T-helper 2 cell treated with Interferon-gamma antibody and Interleukin-4, amounts not matched to agents 5 μg/mL and 100 μg/mL, for 36 hours (primary cell): ENCODE measurements at regions not wholly inside any gene's neighbourhood (a gene's known extent, or its start where the extent isn't known, plus 50 kb on each side); places are given as distances from the start of the nearest gene placed in this dataset.

Source experiments
- DNase-seq: peaks from one replicate; pipeline ENCODE4 v3.0.0; 2021; ENCODE audit warnings: low spot score
- H3K27ac Mint-ChIP-seq: one replicate; pipeline ENCODE4 v1.8.0; 2021; ENCODE audit warnings: mild to moderate bottlenecking, mixed read lengths
- H3K27me3 Mint-ChIP-seq: one replicate; pipeline ENCODE4 v1.8.0; 2021; ENCODE audit warnings: low read depth, mixed read lengths
- H3K36me3 Mint-ChIP-seq: one replicate; pipeline ENCODE4 v1.8.0; 2021; ENCODE audit warnings: low read depth, mixed read lengths
- H3K4me1 Mint-ChIP-seq: one replicate; pipeline ENCODE4 v1.8.0; 2021; ENCODE audit warnings: low read depth, mixed read lengths
- H3K4me3 Mint-ChIP-seq: one replicate; pipeline ENCODE4 v1.8.0; 2022; ENCODE audit warnings: mild to moderate bottlenecking, moderate library complexity, mixed read lengths
- H3K9me3 Mint-ChIP-seq: one replicate; pipeline ENCODE4 v1.8.0; 2021; ENCODE audit warnings: mixed read lengths

DNA sequence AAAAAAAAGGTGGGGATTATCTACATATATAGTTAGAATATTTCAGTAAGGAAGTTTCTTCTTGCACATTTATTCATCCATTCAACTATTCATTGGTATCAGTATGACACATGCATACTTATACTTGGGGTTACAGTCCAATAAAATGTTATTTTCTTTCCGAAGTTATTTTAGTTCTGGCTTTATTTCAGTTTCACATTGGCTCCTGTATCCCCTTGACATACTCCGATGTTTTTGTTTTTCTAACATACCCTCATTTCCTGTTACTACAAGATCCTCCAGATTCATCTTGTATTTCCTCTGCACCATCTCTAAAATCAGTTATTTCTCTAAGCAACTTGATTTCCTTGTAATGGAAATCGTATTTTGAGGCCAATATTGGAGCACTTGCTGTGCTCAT lies 435.5 kb upstream of the MON1B start:
- H3K27me3 Mint-ChIP-seq, result no peaks in the 10 kb centered on the region
- no peak overlapping the region for H3K27ac Mint-ChIP-seq
- DNase-seq, result no peak

GRCh38 chr16:76756423-76756822 lies 434.6 kb upstream of the MON1B start:
- Mint-ChIP-seq H3K27me3 (no peaks in the 10 kb centered on the region), H3K4me3 (no peak overlapping the region), H3K4me1 (no peaks in the 10 kb centered on the region), H3K36me3 (no peaks in the 10 kb centered on the region), H3K9me3 (peaks cover 25% of the 10 kb centered on the region), H3K27ac (no peak overlapping the region)
- no peak for DNase-seq

More for the DNA sequence above, 435.5 kb upstream of the MON1B start:
- Mint-ChIP-seq H3K4me1 (no peaks in the 10 kb centered on the region), H3K9me3 (peaks cover 18% of the 10 kb centered on the region), H3K4me3 (no peak overlapping the region), H3K36me3 (no peaks in the 10 kb centered on the region)

GRCh38 chr16:76756951-76757350 lies 434.0 kb upstream of the MON1B start:
- H3K27me3 Mint-ChIP-seq, result no peaks in the 10 kb centered on the region
- no peak overlapping the region for H3K27ac Mint-ChIP-seq
- H3K4me3 Mint-ChIP-seq, result no peak overlapping the region
- DNase-seq, result no peak
- H3K36me3 Mint-ChIP-seq, result no peaks in the 10 kb centered on the region
- H3K4me1 Mint-ChIP-seq, result no peaks in the 10 kb centered on the region
- H3K9me3 Mint-ChIP-seq, result peaks cover 25% of the 10 kb centered on the region

GRCh38 chr16:76766538-76766937 lies 424.5 kb upstream of the MON1B start:
- no peak for DNase-seq
- no peaks in the 10 kb centered on the region for H3K4me1 Mint-ChIP-seq
- H3K36me3 Mint-ChIP-seq, result no peaks in the 10 kb centered on the region
- peaks cover 25% of the 10 kb centered on the region for H3K9me3 Mint-ChIP-seq
- no peaks in the 10 kb centered on the region for H3K27me3 Mint-ChIP-seq
- no peak overlapping the region for H3K4me3 Mint-ChIP-seq
- no peak overlapping the region for H3K27ac Mint-ChIP-seq

- H3K9me3 Mint-ChIP-seq, result peaks cover 25% of the 10 kb centered on the region
- no peaks in the 10 kb centered on the region for H3K4me1 Mint-ChIP-seq
- no peak overlapping the region for H3K27ac Mint-ChIP-seq
- H3K36me3 Mint-ChIP-seq, result no peaks in the 10 kb centered on the region
- no peaks in the 10 kb centered on the region for H3K27me3 Mint-ChIP-seq
- no peak for DNase-seq
- H3K4me3 Mint-ChIP-seq, result no peak overlapping the region
Observed at GRCh38 chr16:76768316-76768715, 422.7 kb upstream of the MON1B start.

GRCh38 chr16:76768948-76769347 lies 422.0 kb upstream of the MON1B start:
- no peaks in the 10 kb centered on the region for H3K27me3 Mint-ChIP-seq
- no peak for DNase-seq
- no peak overlapping the region for H3K4me3 Mint-ChIP-seq
- no peak overlapping the region for H3K27ac Mint-ChIP-seq
- no peaks in the 10 kb centered on the region for H3K4me1 Mint-ChIP-seq
- H3K36me3 Mint-ChIP-seq, result no peaks in the 10 kb centered on the region
- peaks cover 25% of the 10 kb centered on the region for H3K9me3 Mint-ChIP-seq

- H3K36me3 Mint-ChIP-seq, result no peaks in the 10 kb centered on the region
- peaks cover 20% of the 10 kb centered on the region for H3K9me3 Mint-ChIP-seq
- H3K27ac Mint-ChIP-seq, result no peak overlapping the region
- H3K4me3 Mint-ChIP-seq, result no peak overlapping the region
- H3K27me3 Mint-ChIP-seq, result no peaks in the 10 kb centered on the region
- H3K4me1 Mint-ChIP-seq, result no peaks in the 10 kb centered on the region
- DNase-seq, result no peak
Observed at GRCh38 chr16:76771216-76771615, 419.8 kb upstream of the MON1B start.

DNA sequence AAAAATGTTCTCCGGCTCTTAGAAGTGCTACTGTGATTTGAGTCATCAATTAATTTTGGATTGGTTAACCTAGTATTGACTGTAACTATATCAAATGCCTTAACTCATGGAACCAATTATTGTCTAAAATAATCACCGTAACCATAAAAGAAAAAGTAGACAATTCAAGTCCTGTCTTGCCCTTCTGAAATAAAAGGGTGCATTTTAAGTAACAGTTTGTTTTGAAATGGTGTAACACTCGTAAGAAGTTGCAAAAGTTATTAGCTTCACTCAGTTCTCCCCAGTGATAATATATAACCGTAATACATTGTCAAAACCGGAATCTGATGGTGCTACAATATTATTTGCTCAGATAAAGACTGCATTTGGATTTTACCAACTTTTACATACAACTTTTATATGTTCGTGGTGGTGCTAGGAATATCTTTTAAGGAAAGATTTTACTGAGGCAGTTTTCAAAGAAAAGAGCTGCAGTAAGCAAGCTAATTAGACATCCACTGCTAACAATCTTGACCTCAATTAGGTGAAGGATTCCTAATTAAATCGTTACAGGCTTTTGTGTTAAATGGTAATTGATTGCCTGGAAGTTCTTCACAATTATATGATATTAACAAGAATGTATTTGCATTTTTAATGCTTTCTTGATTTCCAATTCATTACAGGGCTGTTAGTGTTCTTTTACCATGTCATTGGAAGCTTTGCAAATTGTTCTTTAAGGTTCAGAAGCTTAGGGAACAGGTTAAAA lies 413.1 kb upstream of the MON1B start:
- Mint-ChIP-seq H3K4me1 (no peaks in the 10 kb centered on the region), H3K27ac (no peak overlapping the region), H3K27me3 (no peaks in the 10 kb centered on the region), H3K4me3 (no peak overlapping the region), H3K9me3 (peaks cover under 1% of the 10 kb centered on the region), H3K36me3 (no peaks in the 10 kb centered on the region)
- no peak for DNase-seq

DNA sequence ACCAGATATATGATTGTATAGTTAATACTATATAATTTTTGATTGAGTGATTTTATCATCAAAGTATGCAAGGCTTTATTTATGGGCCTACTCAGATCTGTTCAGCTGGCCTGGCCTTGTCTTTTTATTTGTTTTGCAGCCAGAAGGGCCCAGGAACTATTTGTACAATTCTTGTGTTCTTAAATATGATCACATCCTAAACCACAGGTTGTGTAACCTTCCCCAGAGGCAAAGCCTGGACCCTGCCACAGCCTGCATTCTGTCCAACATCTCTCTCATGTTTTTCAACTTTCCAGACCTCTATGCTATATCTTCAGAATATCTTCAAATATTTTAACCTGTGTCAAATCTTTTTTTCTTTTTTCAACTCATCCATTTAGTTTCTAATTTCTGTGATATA lies 410.4 kb upstream of the MON1B start:
- no peak for DNase-seq
- no peak overlapping the region for H3K4me3 Mint-ChIP-seq
- H3K4me1 Mint-ChIP-seq, result no peaks in the 10 kb centered on the region
- no peaks in the 10 kb centered on the region for H3K36me3 Mint-ChIP-seq
- H3K27ac Mint-ChIP-seq, result no peak overlapping the region
- H3K9me3 Mint-ChIP-seq, result no peaks in the 10 kb centered on the region
- H3K27me3 Mint-ChIP-seq, result no peaks in the 10 kb centered on the region

GRCh38 chr16:76784530-76784929 lies 406.5 kb upstream of the MON1B start:
- DNase-seq, result no peak
- no peak overlapping the region for H3K4me3 Mint-ChIP-seq
- H3K9me3 Mint-ChIP-seq, result peaks cover 6% of the 10 kb centered on the region
- no peaks in the 10 kb centered on the region for H3K4me1 Mint-ChIP-seq
- H3K27me3 Mint-ChIP-seq, result no peaks in the 10 kb centered on the region
- H3K36me3 Mint-ChIP-seq, result no peaks in the 10 kb centered on the region
- no peak overlapping the region for H3K27ac Mint-ChIP-seq

DNA sequence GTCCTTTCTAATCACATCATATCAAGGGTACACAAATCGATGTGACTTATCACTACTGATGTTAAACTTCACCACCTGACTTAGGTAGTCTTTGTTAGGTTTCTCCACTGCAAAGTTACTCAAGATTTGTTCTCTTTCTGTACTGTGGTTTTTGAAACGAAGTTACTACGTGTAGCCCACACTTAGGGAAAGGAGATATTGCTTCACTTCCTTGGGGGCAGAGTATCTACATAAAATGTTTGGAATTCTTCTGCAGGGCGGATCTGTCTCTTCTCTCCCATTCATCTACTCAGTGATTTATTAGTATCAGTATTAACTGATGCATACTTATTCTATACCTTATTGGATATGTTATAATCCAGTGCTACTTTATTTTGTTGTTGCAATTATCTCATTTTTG lies 403.6 kb upstream of the MON1B start:
- no peak overlapping the region for H3K27ac Mint-ChIP-seq
- no peak overlapping the region for H3K4me3 Mint-ChIP-seq
- no peaks in the 10 kb centered on the region for H3K4me1 Mint-ChIP-seq
- H3K36me3 Mint-ChIP-seq, result no peaks in the 10 kb centered on the region
- peaks cover 10% of the 10 kb centered on the region for H3K9me3 Mint-ChIP-seq
- H3K27me3 Mint-ChIP-seq, result no peaks in the 10 kb centered on the region
- no peak for DNase-seq

DNA sequence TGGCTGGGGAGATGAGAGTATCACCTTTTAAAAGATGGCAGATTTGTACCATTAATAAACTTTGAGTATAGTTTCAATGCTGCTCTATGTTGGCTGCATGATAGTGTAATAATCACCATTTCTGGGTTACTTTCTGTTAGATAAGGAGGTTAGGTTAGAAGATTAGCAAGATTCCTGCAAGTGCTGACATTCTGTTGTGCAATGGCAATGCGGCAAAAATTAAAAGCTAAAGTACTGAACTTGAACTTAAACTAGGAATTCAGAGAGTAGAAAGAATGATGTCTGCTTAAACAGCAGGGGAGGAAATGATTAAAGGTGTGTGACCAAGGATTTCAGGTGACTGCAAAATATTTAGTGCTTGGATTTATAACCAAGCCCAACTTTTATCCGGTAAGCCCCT lies 399.8 kb upstream of the MON1B start:
- H3K36me3 Mint-ChIP-seq, result no peaks in the 10 kb centered on the region
- H3K4me3 Mint-ChIP-seq, result no peak overlapping the region
- DNase-seq, result no peak
- H3K27ac Mint-ChIP-seq, result no peak overlapping the region
- no peaks in the 10 kb centered on the region for H3K27me3 Mint-ChIP-seq
- H3K9me3 Mint-ChIP-seq, result peaks cover 16% of the 10 kb centered on the region
- H3K4me1 Mint-ChIP-seq, result no peaks in the 10 kb centered on the region

DNA sequence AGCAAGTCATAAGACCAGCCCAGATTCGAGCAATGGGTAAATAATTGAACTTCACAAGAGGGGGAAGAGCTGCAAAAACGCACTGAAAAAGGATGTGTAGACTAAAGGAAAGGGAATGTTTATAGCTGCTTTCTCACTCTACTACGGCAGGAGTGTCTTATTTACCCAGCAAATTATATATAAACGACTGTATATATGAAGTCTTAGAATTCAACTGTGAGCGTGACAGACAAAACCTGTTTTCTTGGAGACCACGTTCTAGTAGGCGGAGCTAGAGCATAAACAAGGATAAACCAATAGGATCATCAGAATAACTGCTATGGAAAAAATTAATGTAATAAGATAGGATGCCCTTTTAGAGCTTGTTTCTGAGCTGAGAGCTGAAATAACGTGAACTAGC lies 394.6 kb upstream of the MON1B start:
- peaks cover 10% of the 10 kb centered on the region for H3K9me3 Mint-ChIP-seq
- no peaks in the 10 kb centered on the region for H3K4me1 Mint-ChIP-seq
- H3K36me3 Mint-ChIP-seq, result no peaks in the 10 kb centered on the region
- H3K4me3 Mint-ChIP-seq, result no peak overlapping the region
- no peak overlapping the region for H3K27ac Mint-ChIP-seq
- H3K27me3 Mint-ChIP-seq, result no peaks in the 10 kb centered on the region
- no peak for DNase-seq

- Mint-ChIP-seq H3K27me3 (no peaks in the 10 kb centered on the region), H3K27ac (no peak overlapping the region), H3K9me3 (peaks cover 10% of the 10 kb centered on the region), H3K36me3 (no peaks in the 10 kb centered on the region), H3K4me1 (no peaks in the 10 kb centered on the region), H3K4me3 (no peak overlapping the region)
- no peak for DNase-seq
Observed at GRCh38 chr16:76796978-76797377, 394.0 kb upstream of the MON1B start.

DNA sequence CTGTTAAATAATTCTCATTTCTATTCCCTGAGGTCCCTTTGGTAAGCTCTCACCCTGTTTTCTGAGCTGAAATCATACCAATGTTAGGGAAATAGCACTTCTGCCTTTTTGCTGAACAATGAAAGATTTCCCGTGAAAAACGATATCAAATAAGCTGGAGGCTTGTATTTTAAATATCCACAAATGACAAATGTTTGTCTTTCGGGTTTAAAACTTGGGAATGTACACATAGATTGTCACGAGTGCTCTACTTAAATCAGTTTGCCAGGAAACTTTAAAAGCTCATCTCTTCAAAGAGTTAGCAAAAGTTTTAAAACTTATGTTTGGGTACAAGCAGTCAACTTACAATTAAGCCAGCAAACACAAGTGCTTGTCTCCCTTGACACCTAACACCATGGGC lies 393.5 kb upstream of the MON1B start:
- H3K27ac Mint-ChIP-seq, result no peak overlapping the region
- no peak for DNase-seq
- no peak overlapping the region for H3K4me3 Mint-ChIP-seq
- no peaks in the 10 kb centered on the region for H3K27me3 Mint-ChIP-seq
- no peaks in the 10 kb centered on the region for H3K4me1 Mint-ChIP-seq
- peaks cover 10% of the 10 kb centered on the region for H3K9me3 Mint-ChIP-seq
- no peaks in the 10 kb centered on the region for H3K36me3 Mint-ChIP-seq
